ENCODE measurements at regions not wholly inside any gene's neighbourhood (a gene's known extent, or its start where the extent isn't known, plus 50 kb on each side); places are given as distances from the start of the nearest gene placed in this dataset.

DNA sequence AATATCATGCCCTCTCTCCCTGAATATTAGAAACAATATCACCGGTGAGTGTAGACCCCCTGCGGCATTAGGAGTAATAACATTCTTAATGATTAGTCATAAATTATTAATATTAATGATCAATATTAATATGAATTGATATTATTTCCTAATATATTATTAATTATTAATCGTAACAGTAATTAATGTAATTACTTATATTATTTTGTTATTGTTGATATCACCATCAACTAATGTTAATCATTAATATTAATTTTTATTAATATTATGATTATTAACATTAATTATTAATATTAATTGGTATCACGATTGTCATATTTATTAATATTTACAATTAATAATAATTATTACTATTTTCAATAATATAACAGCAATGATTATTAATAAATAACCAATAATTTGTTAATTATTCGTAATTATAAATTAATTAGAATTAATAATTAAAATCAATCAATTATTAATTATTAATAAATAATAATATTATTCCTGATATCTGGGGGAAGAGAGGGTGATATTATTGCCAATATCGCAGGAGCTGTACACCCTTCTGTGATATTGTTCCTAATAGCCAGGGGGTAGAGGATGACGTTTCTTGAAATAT, 528.8 kb upstream of the PCDH20 start:
- TF ChIP-seq, protein P1, sequence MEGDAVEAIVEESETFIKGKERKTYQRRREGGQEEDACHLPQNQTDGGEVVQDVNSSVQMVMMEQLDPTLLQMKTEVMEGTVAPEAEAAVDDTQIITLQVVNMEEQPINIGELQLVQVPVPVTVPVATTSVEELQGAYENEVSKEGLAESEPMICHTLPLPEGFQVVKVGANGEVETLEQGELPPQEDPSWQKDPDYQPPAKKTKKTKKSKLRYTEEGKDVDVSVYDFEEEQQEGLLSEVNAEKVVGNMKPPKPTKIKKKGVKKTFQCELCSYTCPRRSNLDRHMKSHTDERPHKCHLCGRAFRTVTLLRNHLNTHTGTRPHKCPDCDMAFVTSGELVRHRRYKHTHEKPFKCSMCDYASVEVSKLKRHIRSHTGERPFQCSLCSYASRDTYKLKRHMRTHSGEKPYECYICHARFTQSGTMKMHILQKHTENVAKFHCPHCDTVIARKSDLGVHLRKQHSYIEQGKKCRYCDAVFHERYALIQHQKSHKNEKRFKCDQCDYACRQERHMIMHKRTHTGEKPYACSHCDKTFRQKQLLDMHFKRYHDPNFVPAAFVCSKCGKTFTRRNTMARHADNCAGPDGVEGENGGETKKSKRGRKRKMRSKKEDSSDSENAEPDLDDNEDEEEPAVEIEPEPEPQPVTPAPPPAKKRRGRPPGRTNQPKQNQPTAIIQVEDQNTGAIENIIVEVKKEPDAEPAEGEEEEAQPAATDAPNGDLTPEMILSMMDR (IDR thresholded peaks at IDR 0.05; ENCODE audit: low read depth, low read length, poor library complexity, severe bottlenecking), result no peak
- no peak for TF ChIP-seq EZH2phosphoT487 (IDR thresholded peaks at IDR 0.05; ENCODE audit: borderline replicate concordance, low read length)
